GM21786 (cell line): ENCODE measurements at regions not wholly inside any gene's neighbourhood (a gene's known extent, or its start where the extent isn't known, plus 50 kb on each side); places are given as distances from the start of the nearest gene placed in this dataset.

Source experiments
- ATAC-seq: cut with Tn5 transposase; IDR thresholded peaks from one replicate; pipeline ENCODE4 v1.9.1; 2021; ENCODE audit not compliant: unreplicated experiment

- ATAC-seq, result no peak
These were observed 246.6 kb upstream of the APCDD1 start for GRCh38 chr18:10207682-10208345.

GRCh38 chr18:10209302-10209701 lies 245.1 kb upstream of the APCDD1 start:
- ATAC-seq, result no peak

GRCh38 chr18:10210057-10210633 lies 244.3 kb upstream of the APCDD1 start:
- ATAC-seq, result no peak

- ATAC-seq, result peak; percentile 84
These were observed 240.9 kb upstream of the APCDD1 start for GRCh38 chr18:10213526-10213925.

GRCh38 chr18:10215446-10215845 lies 239.0 kb upstream of the APCDD1 start:
- no peak for ATAC-seq

- no peak for ATAC-seq
These were observed 237.6 kb upstream of the APCDD1 start for GRCh38 chr18:10216791-10217190.

- ATAC-seq, result no peak
These were observed 237.2 kb upstream of the APCDD1 start for GRCh38 chr18:10217211-10217610.

GRCh38 chr18:10225300-10225699 lies 229.1 kb upstream of the APCDD1 start:
- no peak for ATAC-seq

- ATAC-seq, result no peak
These were observed 227.5 kb upstream of the APCDD1 start for GRCh38 chr18:10226971-10227370.

GRCh38 chr18:10228326-10228725 lies 226.1 kb upstream of the APCDD1 start:
- no peak for ATAC-seq

- ATAC-seq, result no peak
These were observed 225.0 kb upstream of the APCDD1 start for GRCh38 chr18:10229458-10229857.

- no peak for ATAC-seq
These were observed 224.4 kb upstream of the APCDD1 start for GRCh38 chr18:10230072-10230471.

GRCh38 chr18:10231220-10231619 lies 223.2 kb upstream of the APCDD1 start:
- ATAC-seq, result no peak

GRCh38 chr18:10232062-10232461 lies 222.4 kb upstream of the APCDD1 start:
- ATAC-seq, result no peak

GRCh38 chr18:10233082-10233875 lies 221.2 kb upstream of the APCDD1 start:
- ATAC-seq, result no peak

GRCh38 chr18:10234281-10234680 lies 220.2 kb upstream of the APCDD1 start:
- ATAC-seq, result no peak

- ATAC-seq, result no peak
These were observed 219.3 kb upstream of the APCDD1 start for GRCh38 chr18:10234912-10235660.

GRCh38 chr18:10235661-10235952 lies 218.8 kb upstream of the APCDD1 start:
- ATAC-seq, result no peak

GRCh38 chr18:10239103-10239502 lies 215.3 kb upstream of the APCDD1 start:
- no peak for ATAC-seq

GRCh38 chr18:10239991-10240634 lies 214.3 kb upstream of the APCDD1 start:
- no peak for ATAC-seq

- no peak for ATAC-seq
These were observed 213.5 kb upstream of the APCDD1 start for GRCh38 chr18:10240973-10241372.
